ENCODE measurements at regions not wholly inside any gene's neighbourhood (a gene's known extent, or its start where the extent isn't known, plus 50 kb on each side); places are given as distances from the start of the nearest gene placed in this dataset.

- H3K4me1 Mint-ChIP-seq (ENCODE audit: low read depth), result peaks cover 58% of the 10 kb centered on the region
- ATAC-seq (replicated peaks in 1 of 2), result no peak
These were observed 51.1 kb upstream of the IL21 start for GRCh38 chr4:122671919-122672490.

GRCh38 chr4:122673252-122673651 lies 52.4 kb upstream of the IL21 start:
- ATAC-seq (replicated peaks in 1 of 2) (no peak), DNase-seq (no peak)
- peaks cover 45% of the 10 kb centered on the region for H3K4me1 Mint-ChIP-seq (ENCODE audit: low read depth)
- peaks cover 0 to 2% of the 10 kb centered on the region in 2 donors for H3K9me3 Mint-ChIP-seq
- peaks cover 27% of the 10 kb centered on the region for H3K27me3 Mint-ChIP-seq (ENCODE audit: low read depth)
- peaks cover 14 to 24% of the 10 kb centered on the region in 2 donors for H3K36me3 Mint-ChIP-seq (ENCODE audit: insufficient read depth in 2 of 2)
- no peak overlapping the region for H3K4me3 Mint-ChIP-seq
- no peak overlapping the region for H3K27ac Mint-ChIP-seq

More at GRCh38 chr4:122671919-122672490, 51.1 kb upstream of the IL21 start:
- H3K27ac Mint-ChIP-seq, result peak overlapping the region; percentile 84
- peaks cover 0 to 2% of the 10 kb centered on the region in 2 donors for H3K9me3 Mint-ChIP-seq
- DNase-seq, result no peak
- H3K4me3 Mint-ChIP-seq, result peak overlapping the region; percentile 3 to 34
- H3K27me3 Mint-ChIP-seq (ENCODE audit: low read depth), result peaks cover 18% of the 10 kb centered on the region
- H3K36me3 Mint-ChIP-seq (ENCODE audit: insufficient read depth in 2 of 2), result peaks cover 14 to 24% of the 10 kb centered on the region in 2 donors

GRCh38 chr4:122674371-122674770 lies 53.5 kb upstream of the IL21 start:
- Mint-ChIP-seq H3K36me3 (ENCODE audit: insufficient read depth in 2 of 2) (peaks cover 11 to 19% of the 10 kb centered on the region in 2 donors), H3K9me3 (peaks cover 0 to 2% of the 10 kb centered on the region in 2 donors), H3K4me1 (ENCODE audit: low read depth) (peaks cover 34% of the 10 kb centered on the region), H3K4me3 (no peak overlapping the region), H3K27ac (no peak overlapping the region), H3K27me3 (ENCODE audit: low read depth) (peaks cover 30% of the 10 kb centered on the region)
- no peak for DNase-seq
- ATAC-seq (replicated peaks in 1 of 2), result peak in 1 of 2 donors; percentile 16

GRCh38 chr4:122679317-122679716 lies 53.2 kb upstream of the BBS12 start:
- H3K27ac Mint-ChIP-seq, result no peak overlapping the region
- peaks cover 31% of the 10 kb centered on the region for H3K27me3 Mint-ChIP-seq (ENCODE audit: low read depth)
- H3K4me1 Mint-ChIP-seq (ENCODE audit: low read depth), result peaks cover 14% of the 10 kb centered on the region
- DNase-seq (no peak), ATAC-seq (replicated peaks in 1 of 2) (no peak)
- H3K4me3 Mint-ChIP-seq, result no peak overlapping the region
- peaks cover 27 to 46% of the 10 kb centered on the region in 2 donors for H3K36me3 Mint-ChIP-seq (ENCODE audit: insufficient read depth in 2 of 2)
- H3K9me3 Mint-ChIP-seq, result peaks cover 18 to 25% of the 10 kb centered on the region in 2 donors

- ATAC-seq (replicated peaks in 1 of 2) (no peak), DNase-seq (no peak)
- peaks cover 28 to 53% of the 10 kb centered on the region in 2 donors for H3K36me3 Mint-ChIP-seq (ENCODE audit: insufficient read depth in 2 of 2)
- H3K9me3 Mint-ChIP-seq, result peaks cover 22 to 28% of the 10 kb centered on the region in 2 donors
- H3K4me3 Mint-ChIP-seq, result no peak overlapping the region
- H3K27ac Mint-ChIP-seq, result no peak overlapping the region
- H3K27me3 Mint-ChIP-seq (ENCODE audit: low read depth), result peaks cover 31% of the 10 kb centered on the region
- peaks cover 8% of the 10 kb centered on the region for H3K4me1 Mint-ChIP-seq (ENCODE audit: low read depth)
These were observed 52.6 kb upstream of the BBS12 start for GRCh38 chr4:122679946-122680345.

GRCh38 chr4:122681568-122681967 lies 50.9 kb upstream of the BBS12 start:
- peaks cover 2% of the 10 kb centered on the region for H3K4me1 Mint-ChIP-seq (ENCODE audit: low read depth)
- peaks cover 27 to 45% of the 10 kb centered on the region in 2 donors for H3K36me3 Mint-ChIP-seq (ENCODE audit: insufficient read depth in 2 of 2)
- DNase-seq (no peak), ATAC-seq (replicated peaks in 1 of 2) (no peak)
- no peak overlapping the region for H3K4me3 Mint-ChIP-seq
- no peak overlapping the region for H3K27ac Mint-ChIP-seq
- peaks cover 25% of the 10 kb centered on the region for H3K27me3 Mint-ChIP-seq (ENCODE audit: low read depth)
- H3K9me3 Mint-ChIP-seq, result peaks cover 25 to 28% of the 10 kb centered on the region in 2 donors
